OCI-LY7 (cell line): ENCODE measurements at regions not wholly inside any gene's neighbourhood (a gene's known extent, or its start where the extent isn't known, plus 50 kb on each side); places are given as distances from the start of the nearest gene placed in this dataset.

ENCODE experiments used
- BruUV-seq: library from RNA; stranded (reverse); fragments of 400-500 nt; replicated peaks from 2 replicates; lab custom pipeline; 2021; lab: Mats Ljungman, UMichigan
- CTCF ChIA-PET: fragments of 300-600 bp; sonication (Branson Sonifier 250); formaldehyde crosslinking; loops from one replicate; lab custom pipeline; 2022; ENCODE audit warnings: antibody characterized with exemption; ENCODE audit not compliant: unreplicated experiment; lab: Charles Lee
- POLR2A ChIA-PET: fragments of 300-600 bp; sonication (Branson Sonifier 250); formaldehyde crosslinking; loops from one replicate; lab custom pipeline; 2022; ENCODE audit warnings: antibody characterized with exemption; lab: Charles Lee
- DNase-seq: peaks from one replicate; pipeline ENCODE4 v3.0.0-alpha.2; 2015; ENCODE audit warnings: low spot score
- H2AFZ ChIP-seq: fragments of 200-600 bp; sonication (generic), shearing (Covaris generic); 2 replicates; pipeline ENCODE4 v1.6.1; 2014; ENCODE audit warnings: mild to moderate bottlenecking, antibody characterized with exemption, low read length, moderate library complexity
- H3K27ac ChIP-seq: fragments of 200-600 bp; sonication (generic); 2 replicates; pipeline ENCODE4 v1.5.1; 2014; ENCODE audit warnings: mixed run types, low read depth, mild to moderate bottlenecking, moderate library complexity, low read length, inconsistent platforms; ENCODE audit not compliant: poor library complexity, severe bottlenecking
- H3K36me3 ChIP-seq: fragments of 200-600 bp; sonication (generic); 2 replicates; pipeline ENCODE4 v1.6.1; 2014; ENCODE audit warnings: mild to moderate bottlenecking, antibody characterized with exemption, low read length, moderate library complexity, mixed read lengths; ENCODE audit not compliant: insufficient read depth
- H3K4me1 ChIP-seq: fragments of 200-600 bp; sonication (generic); 2 replicates; pipeline ENCODE4 v1.5.1; 2014; ENCODE audit warnings: mild to moderate bottlenecking, low read length; ENCODE audit not compliant: insufficient read depth, poor library complexity, severe bottlenecking
- H3K4me2 ChIP-seq: fragments of 200-600 bp; sonication (generic); 2 replicates; pipeline ENCODE4 v1.6.1; 2014; ENCODE audit warnings: mild to moderate bottlenecking, low read length
- H3K4me3 ChIP-seq: fragments of 200-600 bp; sonication (generic); 2 replicates; pipeline ENCODE4 v1.5.1; 2014; ENCODE audit warnings: mild to moderate bottlenecking, low read depth, low read length; ENCODE audit not compliant: poor library complexity, severe bottlenecking
- H3K79me2 ChIP-seq: fragments of 200-600 bp; sonication (generic); 2 replicates; pipeline ENCODE4 v1.6.1; 2016; ENCODE audit warnings: low read depth, mild to moderate bottlenecking, low read length, moderate library complexity, mixed read lengths; ENCODE audit not compliant: insufficient read depth
- H3K9me2 ChIP-seq: fragments of 200-600 bp; sonication (generic); 2 replicates; pipeline ENCODE4 v1.6.1; 2016; ENCODE audit warnings: mild to moderate bottlenecking, low read length, mixed read lengths; ENCODE audit not compliant: insufficient read depth
- H3K9me3 ChIP-seq: fragments of 200-600 bp; sonication (generic); 2 replicates; pipeline ENCODE4 v1.6.1; 2014; ENCODE audit warnings: mild to moderate bottlenecking, mixed run types, low read length, mixed read lengths
- H4K20me1 ChIP-seq: fragments of 200-600 bp; sonication (generic); 2 replicates; pipeline ENCODE4 v1.6.1; 2014; ENCODE audit warnings: mild to moderate bottlenecking, antibody characterized with exemption, low read length, moderate library complexity, mixed read lengths; ENCODE audit not compliant: insufficient read depth
- CTCF ChIP-seq: fragments of 200-600 bp; sonication (generic); conservative IDR thresholded peaks from 2 replicates; pipeline ENCODE4 v1.5.1; 2014; ENCODE audit warnings: mild to moderate bottlenecking, antibody characterized with exemption, low read length, moderate library complexity, mixed read lengths
- EZH2phosphoT487 ChIP-seq: fragments of 200-600 bp; sonication (generic); IDR thresholded peaks from 2 replicates; pipeline ENCODE4 v1.6.1; 2018; ENCODE audit warnings: low read depth, borderline replicate concordance, mild to moderate bottlenecking, mixed run types, antibody characterized with exemption, low read length, moderate library complexity, mixed read lengths
- intact Hi-C: fragments of 100-400 bp; cut with micrococcal nuclease; formaldehyde crosslinking; loops from one replicate; pipeline ENCODE4 v1.10.0; 2022; ENCODE audit not compliant: unreplicated experiment

DNA sequence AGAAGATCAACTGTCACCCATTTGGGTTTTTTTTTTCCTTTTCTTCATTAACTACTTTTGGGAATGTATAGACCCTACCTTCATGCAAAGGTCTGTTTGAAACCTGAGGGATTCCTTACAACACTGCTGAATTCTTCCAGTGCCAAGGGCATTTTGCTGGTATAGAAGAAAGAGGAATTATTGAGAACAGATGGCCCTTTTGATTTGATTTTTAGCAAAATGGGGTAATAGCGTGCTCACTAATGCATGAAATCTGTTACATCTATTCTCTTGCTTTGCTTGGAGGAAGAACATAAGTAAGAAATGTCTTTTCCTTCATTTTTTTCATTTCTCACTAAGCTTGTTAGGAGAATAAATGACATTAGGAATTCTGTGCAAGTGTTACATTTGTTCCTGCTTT, 501.9 kb downstream of the TMEM135 start:
- POLR2A ChIA-PET, result interaction anchor here (1.3 kb wide), 1 partner anchor 18 kb away, joined by 3 read pairs; no protein-coding TSS in a partner anchor
- Histone ChIP-seq H3K9me2 (no peaks in the 10 kb centered on the region), H3K27ac (no peak overlapping the region), H3K9me3 (peaks cover 22% of the 10 kb centered on the region; the same call in 1 of the 2 replicates), H3K4me3 (no peak overlapping the region), H2AFZ (no peak overlapping the region), H3K4me2 (no peak overlapping the region), H4K20me1 (no peaks in the 10 kb centered on the region), H3K4me1 (no peaks in the 10 kb centered on the region), H3K36me3 (no peaks in the 10 kb centered on the region), H3K79me2 (no peaks in the 10 kb centered on the region)
- DNase-seq, result no peak
- BruUV-seq, result no TSS peak
- CTCF ChIA-PET, result no interaction called here
- intact Hi-C loops, result no loop called here
- no peak for TF ChIP-seq EZH2phosphoT487
- no peak for TF ChIP-seq CTCF

DNA sequence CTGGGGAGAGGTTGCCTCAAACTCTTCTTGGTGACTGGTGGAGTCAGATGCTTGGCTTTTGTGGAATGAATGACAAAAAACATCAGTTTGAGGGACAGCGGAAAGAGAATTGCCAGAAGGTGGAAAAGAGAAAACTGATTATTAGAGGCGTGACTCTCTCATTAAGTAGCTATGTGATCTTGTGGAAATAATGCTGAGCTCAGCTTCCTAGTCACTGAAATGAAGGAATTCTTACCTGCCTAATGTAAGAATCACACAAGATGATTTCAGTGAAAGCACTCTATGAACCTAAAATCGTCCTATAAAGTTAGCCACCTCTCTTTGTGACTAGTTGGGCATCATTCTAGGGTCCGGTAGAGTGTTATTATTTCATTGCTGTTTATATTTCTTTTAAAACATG, 498.8 kb downstream of the TMEM135 start:
- H2AFZ ChIP-seq, result no peak overlapping the region
- intact Hi-C loops, result no loop called here
- H4K20me1 ChIP-seq, result no peaks in the 10 kb centered on the region
- DNase-seq, result no peak
- no peak overlapping the region for H3K27ac ChIP-seq
- no peaks in the 10 kb centered on the region for H3K79me2 ChIP-seq
- TF ChIP-seq EZH2phosphoT487, result no peak
- TF ChIP-seq CTCF, result no peak
- H3K36me3 ChIP-seq, result no peaks in the 10 kb centered on the region
- BruUV-seq, result no TSS peak
- POLR2A ChIA-PET, result interaction anchor here (0.7 to 1.1 kb wide), 2 partner anchors 11 to 234 kb away, joined by 3 read pairs; no protein-coding TSS in a partner anchor
- no peaks in the 10 kb centered on the region for H3K9me2 ChIP-seq
- H3K4me3 ChIP-seq, result no peak overlapping the region
- CTCF ChIA-PET, result no interaction called here
- H3K9me3 ChIP-seq, result 0 out of 2 replicates have a peak, but pooled peaks cover 4% of the 10 kb centered on the region
- H3K4me1 ChIP-seq, result no peaks in the 10 kb centered on the region
- H3K4me2 ChIP-seq, result no peak overlapping the region

DNA sequence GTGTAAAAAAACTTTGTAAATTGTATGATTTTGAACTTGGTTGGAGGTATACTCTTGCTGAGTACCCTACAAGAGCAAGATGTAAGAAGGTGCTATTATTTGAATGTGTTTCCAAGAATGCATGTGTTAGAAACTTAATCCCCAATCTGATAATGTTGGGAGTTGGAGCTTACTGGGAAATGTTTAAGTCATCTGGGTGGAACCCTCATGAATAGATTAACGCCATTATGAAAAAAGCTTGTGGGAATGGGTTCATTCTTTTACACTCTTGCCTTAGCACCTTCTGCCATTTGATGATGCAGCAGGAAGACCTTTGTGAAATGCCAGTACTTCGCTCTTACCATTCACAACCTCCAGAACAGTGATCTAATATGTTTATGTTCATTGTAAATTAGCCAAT, 498.3 kb downstream of the TMEM135 start:
- Histone ChIP-seq H2AFZ (no peak overlapping the region), H3K27ac (no peak overlapping the region), H3K4me2 (no peak overlapping the region), H3K4me3 (no peak overlapping the region), H3K4me1 (no peaks in the 10 kb centered on the region), H4K20me1 (no peaks in the 10 kb centered on the region), H3K79me2 (no peaks in the 10 kb centered on the region), H3K36me3 (no peaks in the 10 kb centered on the region), H3K9me3 (no peaks in the 10 kb centered on the region), H3K9me2 (no peaks in the 10 kb centered on the region)
- BruUV-seq, result no TSS peak
- ChIA-PET CTCF (no interaction called here), POLR2A (no interaction called here)
- TF ChIP-seq CTCF (no peak), EZH2phosphoT487 (no peak)
- intact Hi-C loops, result no loop called here
- DNase-seq, result no peak
